ENCODE measurements at regions not wholly inside any gene's neighbourhood (a gene's known extent, or its start where the extent isn't known, plus 50 kb on each side); places are given as distances from the start of the nearest gene placed in this dataset.

GRCh38 chr15:25619761-25620160 is 180.9 kb upstream of the UBE3A start:
- TF ChIP-seq L3MBTL2 (conservative IDR thresholded peaks at IDR 0.05) (no peak), ARNT (IDR thresholded peaks at IDR 0.05) (no peak), BHLHE40 (IDR thresholded peaks at IDR 0.05; ENCODE audit: borderline replicate concordance) (no peak), FOXK2 (IDR thresholded peaks at IDR 0.05) (no peak), SP1 (IDR thresholded peaks at IDR 0.05) (no peak), SUZ12 (IDR thresholded peaks at IDR 0.05) (no peak), FOXM1 (IDR thresholded peaks at IDR 0.05; ENCODE audit: borderline replicate concordance) (no peak), HDGF (IDR thresholded peaks at IDR 0.05; ENCODE audit: borderline replicate concordance) (no peak), PKNOX1 (IDR thresholded peaks at IDR 0.05) (no peak), TARDBP (IDR thresholded peaks at IDR 0.05) (no peak), ELF4 (IDR thresholded peaks at IDR 0.05) (no peak)
